ENCODE measurements at regions not wholly inside any gene's neighbourhood (a gene's known extent, or its start where the extent isn't known, plus 50 kb on each side); places are given as distances from the start of the nearest gene placed in this dataset.

- Histone ChIP-seq H2AFZ (ENCODE audit: low read length) (no peak overlapping the region), H3K36me3 (ENCODE audit: insufficient read depth, low read length) (no peaks in the 10 kb centered on the region), H3K4me2 (ENCODE audit: low read length) (peak overlapping the region; percentile 40), H3K4me1 (ENCODE audit: insufficient read depth, low read length, poor library complexity, severe bottlenecking) (peaks cover 8% of the 10 kb centered on the region), H3K27ac (ENCODE audit: low read depth, low read length, poor library complexity, severe bottlenecking) (no peak overlapping the region), H3K9me2 (ENCODE audit: insufficient read depth, low read length) (no peaks in the 10 kb centered on the region), H3K4me3 (ENCODE audit: low read depth, low read length, poor library complexity, severe bottlenecking) (no peak overlapping the region), H3K79me2 (ENCODE audit: insufficient read depth, low read depth, low read length) (no peaks in the 10 kb centered on the region), H4K20me1 (ENCODE audit: insufficient read depth, low read length) (no peaks in the 10 kb centered on the region), H3K9me3 (ENCODE audit: low read length) (no peaks in the 10 kb centered on the region)
- peak; percentile 29 for DNase-seq (ENCODE audit: low spot score)
- intact Hi-C loops (cut with micrococcal nuclease; ENCODE audit: unreplicated experiment), result no loop called here
- POLR2A ChIA-PET, result interaction anchor here (0.5 to 2.0 kb wide), 5 partner anchors 9 to 94 kb away, joined by 3 to 8 read pairs (median 4); no protein-coding TSS in a partner anchor
- no peak for TF ChIP-seq CTCF (conservative IDR thresholded peaks at IDR 0.05; ENCODE audit: low read length)
- TF ChIP-seq EZH2phosphoT487 (IDR thresholded peaks at IDR 0.05; ENCODE audit: borderline replicate concordance, low read depth, low read length), result no peak
- CTCF ChIA-PET (ENCODE audit: unreplicated experiment), result no interaction called here
- no TSS peak for BruUV-seq (replicated peaks)
These were observed 51.5 kb upstream of the VAV3 start for GRCh38 chr1:108016451-108016920.
